HEK293T (cell line): ENCODE measurements at regions not wholly inside any gene's neighbourhood (a gene's known extent, or its start where the extent isn't known, plus 50 kb on each side); places are given as distances from the start of the nearest gene placed in this dataset.

Experiments
- BHLHE40 ChIP-seq: fragments of 450-650 bp; IDR thresholded peaks from 2 replicates; pipeline ENCODE4 v1.6.1; 2016; ENCODE audit warnings: mild to moderate bottlenecking, moderate library complexity, borderline replicate concordance
- CTBP1 ChIP-seq: fragments of 450-650 bp; IDR thresholded peaks from 2 replicates; pipeline ENCODE4 v1.6.1; 2016; ENCODE audit warnings: borderline replicate concordance
- FOXA1 ChIP-seq: fragments of 450-650 bp; IDR thresholded peaks from 2 replicates; pipeline ENCODE4 v1.6.1; 2016; ENCODE audit warnings: mild to moderate bottlenecking
- FOXM1 ChIP-seq: fragments of 450-650 bp; IDR thresholded peaks from 2 replicates; pipeline ENCODE4 v1.6.1; 2017; ENCODE audit warnings: mild to moderate bottlenecking, borderline replicate concordance
- HDGF ChIP-seq: fragments of 450-650 bp; IDR thresholded peaks from 2 replicates; pipeline ENCODE4 v1.6.1; 2017; ENCODE audit warnings: antibody characterized with exemption, borderline replicate concordance
- NFRKB ChIP-seq: fragments of 450-650 bp; IDR thresholded peaks from 2 replicates; pipeline ENCODE4 v1.6.1; 2016; ENCODE audit warnings: mild to moderate bottlenecking, moderate library complexity
- PKNOX1 ChIP-seq: fragments of 450-650 bp; IDR thresholded peaks from 2 replicates; pipeline ENCODE4 v1.6.1; 2016
- SP1 ChIP-seq: fragments of 450-650 bp; IDR thresholded peaks from 2 replicates; pipeline ENCODE4 v1.6.1; 2017
- ZNF384 ChIP-seq: fragments of 450-650 bp; IDR thresholded peaks from 2 replicates; pipeline ENCODE4 v1.6.1; 2016

GRCh38 chr18:11505993-11506392 is 103.4 kb upstream of the SLC35G4 start:
- TF ChIP-seq FOXM1 (no peak), SP1 (no peak), FOXA1 (no peak), NFRKB (no peak), HDGF (no peak), ZNF384 (no peak), CTBP1 (no peak), PKNOX1 (no peak), BHLHE40 (no peak)
